Endothelial cell of umbilical vein (primary cell): ENCODE measurements at regions not wholly inside any gene's neighbourhood (a gene's known extent, or its start where the extent isn't known, plus 50 kb on each side); places are given as distances from the start of the nearest gene placed in this dataset.

ENCODE experiments used
- BruUV-seq: library from RNA; stranded (reverse); fragments of 400-500 nt; replicated peaks from 2 replicates; lab custom pipeline; 2021; lab: Mats Ljungman, UMichigan
- CTCF ChIA-PET: fragments of 300-600, 350-600 bp; sonication (Branson Sonifier 250); formaldehyde crosslinking; loops from one replicate; lab custom pipeline; 2021; ENCODE audit warnings: antibody characterized with exemption, inconsistent platforms; lab: Charles Lee
- POLR2A ChIA-PET: fragments of 300-600, 350-600 bp; sonication (Branson Sonifier 250); formaldehyde crosslinking; loops from one replicate; lab custom pipeline; 2021; ENCODE audit warnings: antibody characterized with exemption, inconsistent platforms; lab: Charles Lee
- DNase-seq: peaks from one replicate; pipeline ENCODE4 v3.0.0-alpha.2; 2011; ENCODE audit warnings: low read depth, low spot score
- FAIRE-seq: peaks from 2 replicates; lab custom pipeline; 2011; peaks lifted over from hg19 to GRCh38; lab: Jason Lieb, UNC
- H2AFZ ChIP-seq: 2 replicates; pipeline ENCODE4 v1.6.0; 2012; ENCODE audit warnings: low read depth, low read length, control low read depth, inconsistent platforms
- H3K27ac ChIP-seq: 2 replicates; pipeline ENCODE4 v1.5.1; 2011; ENCODE audit warnings: low read depth, mild to moderate bottlenecking, control low read depth, low read length, moderate library complexity; ENCODE audit not compliant: insufficient read depth
- H3K27me3 ChIP-seq, 2 experiments: 2 replicates each; pipeline versions ENCODE4 v1.6.0 to v1.6.1; 2011; ENCODE audit warnings: low read length in 2 of 2, mixed read lengths in 1 of 2; ENCODE audit not compliant: control insufficient read depth in 2 of 2, insufficient read depth in 2 of 2
- H3K36me3 ChIP-seq, 2 experiments: 2 replicates in 1 of 2; 3 replicates in 1 of 2; pipeline ENCODE4 v1.5.1; 2011; ENCODE audit warnings: low read length in 2 of 2, mild to moderate bottlenecking in 1 of 2, moderate library complexity in 1 of 2; ENCODE audit not compliant: control insufficient read depth in 2 of 2, insufficient read depth in 2 of 2; ENCODE audit errors: extremely low read depth in 1 of 2
- H3K4me1 ChIP-seq: 3 replicates; pipeline ENCODE4 v1.5.1; 2011; ENCODE audit warnings: mild to moderate bottlenecking, low read length; ENCODE audit not compliant: control insufficient read depth, insufficient read depth; ENCODE audit errors: extremely low read depth
- H3K4me2 ChIP-seq: 2 replicates; pipeline ENCODE4 v1.6.1; 2011; ENCODE audit warnings: low read length, control low read depth, mixed read lengths; ENCODE audit not compliant: insufficient read depth
- H3K4me3 ChIP-seq, 3 experiments: fragments of 200-600 bp in 1 of 3; sonication (generic), shearing (Covaris generic) in 1 of 3; replicated peaks in 1 of 3; 2 replicates each; pipeline ENCODE4 v1.5.1; 2011 to 2016; ENCODE audit warnings: control low read depth in 3 of 3, low read length in 3 of 3, mild to moderate bottlenecking in 2 of 3, inconsistent platforms in 1 of 3, low read depth in 1 of 3, moderate library complexity in 1 of 3; ENCODE audit not compliant: insufficient read depth in 1 of 3
- H3K79me2 ChIP-seq: 2 replicates; pipeline ENCODE4 v1.6.0; 2012; ENCODE audit warnings: low read length, inconsistent platforms; ENCODE audit not compliant: control insufficient read depth, insufficient read depth
- H3K9ac ChIP-seq: replicated peaks from 2 replicates; pipeline ENCODE3; 2011; ENCODE audit warnings: low read length, control low read depth; ENCODE audit not compliant: insufficient read depth; ENCODE audit errors: extremely low read depth
- H3K9me1 ChIP-seq: replicated peaks from 3 replicates; pipeline ENCODE4 v1.6.0; 2011; ENCODE audit warnings: mild to moderate bottlenecking, low read length; ENCODE audit not compliant: control insufficient read depth, insufficient read depth; ENCODE audit errors: extremely low read depth
- H3K9me3 ChIP-seq: replicated peaks from 2 replicates; pipeline ENCODE4 v1.5.1; 2012; ENCODE audit warnings: low read length, inconsistent platforms; ENCODE audit not compliant: control insufficient read depth, insufficient read depth
- H4K20me1 ChIP-seq: replicated peaks from 2 replicates; pipeline ENCODE3; 2011; ENCODE audit warnings: mild to moderate bottlenecking, low read length; ENCODE audit not compliant: control insufficient read depth, insufficient read depth; ENCODE audit errors: extremely low read depth
- CTCF ChIP-seq, 2 donors: IDR thresholded peaks; 1 replicate in 1 of 2; 2 replicates in 1 of 2; pipeline ENCODE4 v1.5.1; 2011; ENCODE audit warnings: low read length in 2 of 2, mild to moderate bottlenecking in 2 of 2, moderate library complexity in 2 of 2, control low read depth in 1 of 2, inconsistent platforms in 1 of 2, low read depth in 1 of 2; ENCODE audit not compliant: insufficient read depth in 1 of 2; ENCODE audit errors: extremely low read depth in 1 of 2
- EZH2 ChIP-seq: IDR thresholded peaks from 2 replicates; pipeline ENCODE4 v1.6.1; 2012; ENCODE audit warnings: borderline replicate concordance, low read depth, mild to moderate bottlenecking, moderate library complexity, low read length, inconsistent platforms; ENCODE audit not compliant: severe bottlenecking
- FOS ChIP-seq: IDR thresholded peaks from 2 replicates; pipeline ENCODE4 v1.6.1; 2011; ENCODE audit warnings: mild to moderate bottlenecking, low read length, moderate library complexity, borderline replicate concordance; ENCODE audit not compliant: insufficient read depth
- GATA2 ChIP-seq: IDR thresholded peaks from 2 replicates; pipeline ENCODE4 v1.7.0; 2011; ENCODE audit warnings: low read depth, mild to moderate bottlenecking, moderate library complexity, mixed read lengths, low read length; ENCODE audit not compliant: insufficient read length, insufficient read depth
- JUN ChIP-seq: IDR thresholded peaks from 2 replicates; pipeline ENCODE4 v1.6.1; 2011; ENCODE audit warnings: borderline replicate concordance, low read depth; ENCODE audit not compliant: insufficient read length, insufficient read depth
- MAX ChIP-seq: IDR thresholded peaks from 2 replicates; pipeline ENCODE4 v1.6.1; 2011; ENCODE audit not compliant: insufficient read depth, insufficient read length
- MYC ChIP-seq: IDR thresholded peaks from one replicate; pipeline ENCODE4 v1.6.1; 2011; ENCODE audit warnings: mild to moderate bottlenecking, low read depth, low read length
- POLR2A ChIP-seq: IDR thresholded peaks from 2 replicates; pipeline ENCODE4 v1.6.1; 2012; ENCODE audit warnings: low read depth, mild to moderate bottlenecking, control low read depth, low read length
- POLR2AphosphoS5 ChIP-seq: IDR thresholded peaks from 2 replicates; pipeline ENCODE4 v1.6.1; 2012; ENCODE audit warnings: low read depth, mild to moderate bottlenecking, control low read depth, low read length, moderate library complexity; ENCODE audit not compliant: insufficient read depth
- dilution Hi-C: fragments of 300-500 bp; cut with MboI; formaldehyde crosslinking; loops from one replicate; pipeline ENCODE4 v1.15.0; 2019; ENCODE audit warnings: low sequenced_read_pairs; ENCODE audit not compliant: extremely low pct_ligation_motif_present
- intact Hi-C: fragments of 100-400 bp; cut with micrococcal nuclease; formaldehyde crosslinking; loops from one replicate; pipeline ENCODE4 v1.10.0; 2022

- no peak overlapping the region for H2AFZ ChIP-seq
- intact Hi-C loops: no loop called here
- dilution Hi-C loops: no loop called here
- no peak overlapping the region for H3K4me2 ChIP-seq
- peaks cover 2% of the 10 kb centered on the region for H3K9me3 ChIP-seq
- H3K36me3 ChIP-seq: no peaks in the 10 kb centered on the region
- POLR2A ChIA-PET: no interaction called here
- H3K79me2 ChIP-seq: no peaks in the 10 kb centered on the region
- H3K4me3 ChIP-seq: no peak overlapping the region
- H3K4me1 ChIP-seq: no peaks in the 10 kb centered on the region
- H3K9me1 ChIP-seq: no peaks in the 10 kb centered on the region
- no peaks in the 10 kb centered on the region for H4K20me1 ChIP-seq
- no peak overlapping the region for H3K27ac ChIP-seq
- no TSS peak for BruUV-seq
- DNase-seq (no peak), FAIRE-seq (no peak)
- H3K27me3 ChIP-seq: no peaks in the 10 kb centered on the region
- CTCF ChIA-PET: no interaction called here
- no peak for TF ChIP-seq MYC
- no peak for TF ChIP-seq GATA2
- TF ChIP-seq MAX: no peak
- H3K9ac ChIP-seq: no peak overlapping the region
Observed at GRCh38 chr10:2494399-2494798, 572.9 kb upstream of the PFKP start.

GRCh38 chr10:2488446-2489005 lies 578.8 kb upstream of the PFKP start:
- H3K36me3 ChIP-seq: no peaks in the 10 kb centered on the region
- FAIRE-seq (no peak), DNase-seq (no peak)
- no TSS peak for BruUV-seq
- H3K4me2 ChIP-seq: no peak overlapping the region
- no peaks in the 10 kb centered on the region for H3K27me3 ChIP-seq
- intact Hi-C loops (no loop called here), dilution Hi-C loops (no loop called here)
- no peak overlapping the region for H3K9ac ChIP-seq
- H3K4me1 ChIP-seq: no peaks in the 10 kb centered on the region
- ChIA-PET POLR2A (no interaction called here), CTCF (no interaction called here)
- no peak overlapping the region for H3K4me3 ChIP-seq
- TF ChIP-seq POLR2A (no peak), JUN (no peak), CTCF (IDR thresholded peaks at IDR 0.05; ENCODE audit: extremely low read depth in 1 of 2, insufficient read depth in 1 of 2, low read depth in 1 of 2, low read length in 2 of 2) (no peak), GATA2 (no peak), MYC (no peak), MAX (no peak), EZH2 (no peak), POLR2AphosphoS5 (no peak), FOS (no peak)
- no peaks in the 10 kb centered on the region for H3K79me2 ChIP-seq
- H3K9me3 ChIP-seq: peaks cover 2% of the 10 kb centered on the region
- H3K9me1 ChIP-seq: no peaks in the 10 kb centered on the region
- H3K27ac ChIP-seq: no peak overlapping the region
- H4K20me1 ChIP-seq: no peaks in the 10 kb centered on the region
- H2AFZ ChIP-seq: no peak overlapping the region
